ENCODE measurements at regions not wholly inside any gene's neighbourhood (a gene's known extent, or its start where the extent isn't known, plus 50 kb on each side); places are given as distances from the start of the nearest gene placed in this dataset.

- no peak for DNase-seq (ENCODE audit: extremely low read depth in 1 of 2, low read depth in 1 of 2)
These were observed 1486.8 kb downstream of the EFNB2 start for GRCh38 chr13:105048677-105049076.

GRCh38 chr13:105047676-105048295 lies 1487.7 kb downstream of the EFNB2 start:
- no peak for DNase-seq (ENCODE audit: extremely low read depth in 1 of 2, low read depth in 1 of 2)

GRCh38 chr13:105037110-105037509 lies 1498.4 kb downstream of the EFNB2 start:
- no peak for DNase-seq (ENCODE audit: extremely low read depth in 1 of 2, low read depth in 1 of 2)

GRCh38 chr13:105035092-105035491 lies 1500.4 kb downstream of the EFNB2 start:
- DNase-seq (ENCODE audit: extremely low read depth in 1 of 2, low read depth in 1 of 2), result no peak

- DNase-seq (ENCODE audit: extremely low read depth in 1 of 2, low read depth in 1 of 2), result no peak
These were observed 1501.5 kb downstream of the EFNB2 start for GRCh38 chr13:105033999-105034398.

- DNase-seq (ENCODE audit: extremely low read depth in 1 of 2, low read depth in 1 of 2), result no peak
These were observed 1504.2 kb downstream of the EFNB2 start for GRCh38 chr13:105031306-105031705.

- DNase-seq (ENCODE audit: extremely low read depth in 1 of 2, low read depth in 1 of 2), result no peak
These were observed 1504.6 kb downstream of the EFNB2 start for GRCh38 chr13:105030851-105031250.

- DNase-seq (ENCODE audit: extremely low read depth in 1 of 2, low read depth in 1 of 2), result no peak
These were observed 1516.4 kb downstream of the EFNB2 start for GRCh38 chr13:105019073-105019472.

GRCh38 chr13:105016266-105016665 lies 1519.2 kb downstream of the EFNB2 start:
- no peak for DNase-seq (ENCODE audit: extremely low read depth in 1 of 2, low read depth in 1 of 2)

- DNase-seq (ENCODE audit: extremely low read depth in 1 of 2, low read depth in 1 of 2), result no peak
These were observed 1526.9 kb downstream of the EFNB2 start for GRCh38 chr13:105008604-105009003.

- no peak for DNase-seq (ENCODE audit: extremely low read depth in 1 of 2, low read depth in 1 of 2)
These were observed 1528.2 kb downstream of the EFNB2 start for GRCh38 chr13:105007166-105007808.

GRCh38 chr13:104996022-104996421 lies 1539.4 kb downstream of the EFNB2 start:
- no peak for DNase-seq (ENCODE audit: extremely low read depth in 1 of 2, low read depth in 1 of 2)

GRCh38 chr13:104993708-104994107 lies 1541.8 kb downstream of the EFNB2 start:
- no peak for DNase-seq (ENCODE audit: extremely low read depth in 1 of 2, low read depth in 1 of 2)

- no peak for DNase-seq (ENCODE audit: extremely low read depth in 1 of 2, low read depth in 1 of 2)
These were observed 1547.8 kb downstream of the EFNB2 start for GRCh38 chr13:104987621-104988020.

GRCh38 chr13:104984296-104984818 lies 1551.1 kb downstream of the EFNB2 start:
- DNase-seq (ENCODE audit: extremely low read depth in 1 of 2, low read depth in 1 of 2), result no peak

- DNase-seq (ENCODE audit: extremely low read depth in 1 of 2, low read depth in 1 of 2), result no peak
These were observed 1551.9 kb downstream of the EFNB2 start for GRCh38 chr13:104983601-104984000.

- no peak for DNase-seq (ENCODE audit: extremely low read depth in 1 of 2, low read depth in 1 of 2)
These were observed 1554.9 kb downstream of the EFNB2 start for GRCh38 chr13:104980586-104980985.

- no peak for DNase-seq (ENCODE audit: extremely low read depth in 1 of 2, low read depth in 1 of 2)
These were observed 1556.0 kb downstream of the EFNB2 start for GRCh38 chr13:104979281-104980030.

- no peak for DNase-seq (ENCODE audit: extremely low read depth in 1 of 2, low read depth in 1 of 2)
These were observed 1558.5 kb downstream of the EFNB2 start for GRCh38 chr13:104976986-104977385.

- no peak for DNase-seq (ENCODE audit: extremely low read depth in 1 of 2, low read depth in 1 of 2)
These were observed 1560.2 kb downstream of the EFNB2 start for GRCh38 chr13:104975272-104975671.

GRCh38 chr13:104968876-104969275 lies 1566.6 kb downstream of the EFNB2 start:
- DNase-seq (ENCODE audit: extremely low read depth in 1 of 2, low read depth in 1 of 2), result no peak
